Karpas-422 (cell line): ENCODE measurements at regions not wholly inside any gene's neighbourhood (a gene's known extent, or its start where the extent isn't known, plus 50 kb on each side); places are given as distances from the start of the nearest gene placed in this dataset.

Experiments
- DNase-seq: peaks from one replicate; pipeline ENCODE4 v3.0.0-alpha.2; 2015
- H2AFZ ChIP-seq: fragments of 200-600 bp; sonication (generic); 2 replicates; pipeline ENCODE4 v1.6.1; 2014; ENCODE audit warnings: antibody characterized with exemption, low read length, mixed read lengths
- H3K27ac ChIP-seq: fragments of 200-600 bp; sonication (generic); 2 replicates; pipeline ENCODE4 v1.5.1; 2014; ENCODE audit warnings: mild to moderate bottlenecking, low read length, moderate library complexity
- H3K27me3 ChIP-seq: fragments of 200-600 bp; sonication (generic); 2 replicates; pipeline ENCODE4 v1.6.1; 2014; ENCODE audit warnings: low read length, mixed read lengths
- H3K36me3 ChIP-seq: fragments of 200-600 bp; sonication (generic); 2 replicates; pipeline ENCODE4 v1.6.1; 2014; ENCODE audit warnings: low read length, mixed read lengths; ENCODE audit not compliant: insufficient read depth
- H3K4me1 ChIP-seq: fragments of 200-600 bp; sonication (generic); 2 replicates; pipeline ENCODE4 v1.6.1; 2014; ENCODE audit warnings: mild to moderate bottlenecking, low read length, mixed read lengths
- H3K4me2 ChIP-seq: fragments of 200-600 bp; sonication (generic); 2 replicates; pipeline ENCODE4 v1.6.1; 2014; ENCODE audit warnings: low read length, low read depth, mild to moderate bottlenecking; ENCODE audit not compliant: poor library complexity, severe bottlenecking
- H3K4me3 ChIP-seq: fragments of 200-600 bp; sonication (generic); 2 replicates; pipeline ENCODE4 v1.5.1; 2014; ENCODE audit warnings: mild to moderate bottlenecking, antibody characterized with exemption, low read length, mixed read lengths
- H3K79me2 ChIP-seq: fragments of 200-600 bp; sonication (generic); 2 replicates; pipeline ENCODE4 v1.6.1; 2014; ENCODE audit warnings: mild to moderate bottlenecking, low read length, mixed read lengths
- H3K9ac ChIP-seq: fragments of 200-600 bp; sonication (generic); 2 replicates; pipeline ENCODE4 v1.6.0; 2014; ENCODE audit warnings: low read length
- H3K9me2 ChIP-seq: fragments of 200-600 bp; sonication (generic), shearing (Covaris generic); replicated peaks from 2 replicates; pipeline ENCODE4 v1.6.0; 2014; ENCODE audit warnings: mild to moderate bottlenecking, low read length, moderate library complexity; ENCODE audit not compliant: insufficient read depth
- H3K9me3 ChIP-seq: fragments of 300-700, 200-600 bp; sonication (generic); 2 replicates; pipeline ENCODE4 v1.6.1; 2014; ENCODE audit warnings: low read length, mixed read lengths
- H4K20me1 ChIP-seq: fragments of 200-600 bp; sonication (generic); 2 replicates; pipeline ENCODE4 v1.6.1; 2014; ENCODE audit warnings: mild to moderate bottlenecking, antibody characterized with exemption, low read length, low read depth; ENCODE audit not compliant: insufficient read depth

DNA sequence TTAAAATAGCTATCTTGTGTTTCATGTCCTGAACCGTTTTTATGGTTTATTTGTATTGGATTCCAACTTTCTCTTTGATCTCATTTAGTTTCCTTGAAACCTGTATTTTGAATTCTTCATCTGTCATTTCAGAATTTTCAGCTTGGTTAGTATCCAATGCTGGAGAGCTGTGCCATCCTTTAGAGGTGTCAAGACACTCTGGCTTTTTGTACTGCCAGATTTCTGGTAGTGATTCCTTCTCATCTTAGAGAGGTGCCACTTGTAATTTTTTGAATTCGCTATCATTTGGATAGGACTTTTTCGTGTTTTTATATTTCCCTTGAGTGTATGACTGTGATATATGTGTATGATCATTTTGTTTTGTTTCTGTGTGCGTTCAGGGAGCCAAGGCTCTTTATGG is 591.4 kb downstream of the ADCYAP1 start:
- H3K79me2 ChIP-seq: no peaks in the 10 kb centered on the region
- no peak overlapping the region for H3K9ac ChIP-seq

GRCh38 chr18:1498216-1498615 is 593.5 kb downstream of the ADCYAP1 start:
- Histone ChIP-seq H3K4me1 (no peaks in the 10 kb centered on the region), H3K27me3 (no peaks in the 10 kb centered on the region)
- no peak for DNase-seq

More for the DNA sequence above, 591.4 kb downstream of the ADCYAP1 start:
- no peak overlapping the region for H3K27ac ChIP-seq
- no peaks in the 10 kb centered on the region for H4K20me1 ChIP-seq
- no peak overlapping the region for H2AFZ ChIP-seq
- peaks cover 17% of the 10 kb centered on the region for H3K9me3 ChIP-seq
- H3K9me2 ChIP-seq: no peaks in the 10 kb centered on the region
- H3K36me3 ChIP-seq: no peaks in the 10 kb centered on the region
- H3K4me3 ChIP-seq: no peak overlapping the region
- no peaks in the 10 kb centered on the region for H3K4me1 ChIP-seq
- no peak overlapping the region for H3K4me2 ChIP-seq
- H3K27me3 ChIP-seq: no peaks in the 10 kb centered on the region
- DNase-seq: no peak

GRCh38 chr18:1499265-1499664 is 594.6 kb downstream of the ADCYAP1 start:
- Histone ChIP-seq H3K79me2 (no peaks in the 10 kb centered on the region), H4K20me1 (no peaks in the 10 kb centered on the region), H3K9me2 (no peaks in the 10 kb centered on the region), H3K9ac (no peak overlapping the region), H3K27me3 (no peaks in the 10 kb centered on the region), H3K27ac (no peak overlapping the region), H3K9me3 (peaks cover 17% of the 10 kb centered on the region; the same call in 1 of the 2 replicates), H3K36me3 (no peaks in the 10 kb centered on the region), H2AFZ (no peak overlapping the region), H3K4me2 (no peak overlapping the region), H3K4me3 (no peak overlapping the region), H3K4me1 (no peaks in the 10 kb centered on the region)
- no peak for DNase-seq

More at GRCh38 chr18:1498216-1498615, 593.5 kb downstream of the ADCYAP1 start:
- Histone ChIP-seq H3K27ac (no peak overlapping the region), H3K36me3 (no peaks in the 10 kb centered on the region), H3K79me2 (no peaks in the 10 kb centered on the region), H3K9me3 (peaks cover 19% of the 10 kb centered on the region; the same call in 1 of the 2 replicates), H3K4me3 (no peak overlapping the region), H3K9ac (no peak overlapping the region), H3K9me2 (no peaks in the 10 kb centered on the region), H2AFZ (no peak overlapping the region), H4K20me1 (no peaks in the 10 kb centered on the region), H3K4me2 (no peak overlapping the region)

DNA sequence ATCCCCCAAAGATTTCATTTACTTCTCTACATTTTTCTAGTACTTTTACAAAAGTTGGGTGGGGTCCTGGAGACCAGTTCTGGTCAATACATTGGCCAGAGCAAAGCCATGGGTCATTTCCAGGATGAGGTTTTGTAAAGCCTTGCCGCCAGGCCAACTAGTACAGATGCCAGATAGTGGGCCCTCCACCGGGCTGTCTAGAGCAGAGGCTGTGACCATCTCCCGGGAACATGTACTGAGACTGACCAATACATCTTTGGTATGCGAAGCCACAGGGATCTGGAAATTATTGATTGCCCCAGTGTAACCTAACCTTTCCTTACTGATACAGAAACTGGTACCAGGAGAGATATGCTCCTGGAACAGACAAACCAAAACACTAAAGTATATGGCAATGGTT is 599.2 kb downstream of the ADCYAP1 start:
- DNase-seq: no peak
- Histone ChIP-seq H3K27me3 (no peaks in the 10 kb centered on the region), H3K27ac (no peak overlapping the region)

GRCh38 chr18:1505856-1506255 is 601.2 kb downstream of the ADCYAP1 start:
- no peaks in the 10 kb centered on the region for H3K9me2 ChIP-seq
- no peak for DNase-seq
- no peaks in the 10 kb centered on the region for H3K79me2 ChIP-seq
- no peaks in the 10 kb centered on the region for H3K4me1 ChIP-seq
- no peak overlapping the region for H3K27ac ChIP-seq
- no peaks in the 10 kb centered on the region for H4K20me1 ChIP-seq
- H3K4me3 ChIP-seq: no peak overlapping the region
- H2AFZ ChIP-seq: no peak overlapping the region
- H3K4me2 ChIP-seq: no peak overlapping the region
- H3K27me3 ChIP-seq: no peaks in the 10 kb centered on the region
- H3K9ac ChIP-seq: no peak overlapping the region
- H3K36me3 ChIP-seq: no peaks in the 10 kb centered on the region
- H3K9me3 ChIP-seq: peaks cover 23% of the 10 kb centered on the region

More for the DNA sequence above, 599.2 kb downstream of the ADCYAP1 start:
- Histone ChIP-seq H3K4me1 (no peaks in the 10 kb centered on the region), H4K20me1 (no peaks in the 10 kb centered on the region), H3K9me2 (no peaks in the 10 kb centered on the region), H3K4me2 (no peak overlapping the region), H3K9ac (no peak overlapping the region), H3K9me3 (peaks cover 17% of the 10 kb centered on the region; the same call in 1 of the 2 replicates), H3K36me3 (no peaks in the 10 kb centered on the region), H3K4me3 (no peak overlapping the region), H3K79me2 (no peaks in the 10 kb centered on the region), H2AFZ (no peak overlapping the region)

DNA sequence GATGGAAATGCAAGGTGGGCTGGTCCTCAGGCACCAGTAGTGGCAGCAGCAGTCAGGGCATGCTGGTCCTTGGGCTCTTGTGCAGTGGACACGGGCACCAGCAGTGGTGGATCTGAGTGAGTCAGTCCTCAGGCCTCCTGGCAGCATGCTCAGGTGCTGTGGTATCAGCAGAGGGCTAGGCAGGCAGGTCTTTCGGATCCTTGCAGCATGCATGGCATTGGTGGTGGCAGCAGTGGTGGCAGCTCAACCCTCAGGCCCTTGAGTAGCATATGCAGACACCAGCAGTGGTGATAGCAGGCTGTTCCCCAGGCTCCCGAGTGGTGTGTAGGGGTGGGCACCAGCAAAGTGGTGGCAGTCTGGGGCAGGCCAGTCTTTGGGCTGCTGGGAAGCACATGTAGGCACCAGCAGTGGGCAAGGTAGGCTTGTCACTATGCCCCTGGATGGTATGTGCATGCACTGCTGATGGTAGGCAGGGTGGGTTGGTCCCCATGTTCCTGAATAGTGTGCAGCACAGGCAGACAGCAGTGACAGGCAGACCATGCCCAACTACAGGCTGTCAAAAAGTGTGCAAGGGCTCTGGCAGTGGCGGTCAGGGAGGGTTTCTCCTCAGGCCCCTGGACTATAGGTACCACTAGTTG is 606.0 kb downstream of the ADCYAP1 start:
- Histone ChIP-seq H3K4me1 (no peaks in the 10 kb centered on the region), H4K20me1 (no peaks in the 10 kb centered on the region), H3K9me2 (no peaks in the 10 kb centered on the region), H3K4me3 (no peak overlapping the region), H3K4me2 (no peak overlapping the region), H3K27me3 (no peaks in the 10 kb centered on the region), H3K9me3 (peaks cover 29% of the 10 kb centered on the region), H3K36me3 (no peaks in the 10 kb centered on the region), H3K9ac (no peak overlapping the region), H3K79me2 (no peaks in the 10 kb centered on the region), H2AFZ (no peak overlapping the region), H3K27ac (no peak overlapping the region)
- DNase-seq: no peak

GRCh38 chr18:1511619-1512311 is 607.1 kb downstream of the ADCYAP1 start:
- H3K36me3 ChIP-seq: no peaks in the 10 kb centered on the region

DNA sequence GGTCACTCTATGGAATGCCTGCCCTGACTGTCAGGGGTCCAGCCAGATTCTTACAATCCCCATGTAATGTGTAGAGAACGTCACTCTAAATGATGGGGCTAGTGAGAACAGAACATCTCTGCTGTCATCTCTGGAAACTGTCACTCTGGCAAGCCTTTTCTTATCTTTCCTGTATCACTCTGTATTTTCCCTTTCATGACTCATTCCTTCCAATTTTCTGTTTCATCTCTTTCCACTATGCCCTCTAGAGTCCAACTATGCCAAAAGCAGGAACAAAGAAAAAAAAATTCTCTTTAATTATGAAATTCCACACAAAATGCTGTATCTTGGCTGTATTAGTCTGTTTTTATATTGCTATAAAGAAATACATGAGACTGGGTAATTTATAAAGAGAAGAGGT is 608.8 kb downstream of the ADCYAP1 start:
- DNase-seq: no peak
- Histone ChIP-seq H3K9me2 (no peaks in the 10 kb centered on the region), H3K4me1 (no peaks in the 10 kb centered on the region), H4K20me1 (no peaks in the 10 kb centered on the region), H3K27ac (no peak overlapping the region), H3K4me3 (no peak overlapping the region), H3K9me3 (peaks cover 24% of the 10 kb centered on the region), H3K79me2 (no peaks in the 10 kb centered on the region), H3K36me3 (no peaks in the 10 kb centered on the region), H3K27me3 (no peaks in the 10 kb centered on the region), H2AFZ (no peak overlapping the region), H3K4me2 (no peak overlapping the region), H3K9ac (no peak overlapping the region)

More at GRCh38 chr18:1511619-1512311, 607.1 kb downstream of the ADCYAP1 start:
- no peaks in the 10 kb centered on the region for H3K27me3 ChIP-seq
- no peak overlapping the region for H3K4me3 ChIP-seq
- no peak overlapping the region for H2AFZ ChIP-seq
- no peak for DNase-seq
- no peak overlapping the region for H3K9ac ChIP-seq
- H3K9me2 ChIP-seq: no peaks in the 10 kb centered on the region
- no peaks in the 10 kb centered on the region for H4K20me1 ChIP-seq
- peaks cover 27% of the 10 kb centered on the region for H3K9me3 ChIP-seq
- no peak overlapping the region for H3K4me2 ChIP-seq
- no peaks in the 10 kb centered on the region for H3K4me1 ChIP-seq
- H3K79me2 ChIP-seq: no peaks in the 10 kb centered on the region
- H3K27ac ChIP-seq: no peak overlapping the region
